ENCODE measurements at regions not wholly inside any gene's neighbourhood (a gene's known extent, or its start where the extent isn't known, plus 50 kb on each side); places are given as distances from the start of the nearest gene placed in this dataset.
"Not testable (repeated sequence)": the region's sequence is repeated elsewhere in the genome, so short reads cannot be mapped to it uniquely, and the experiment has no call there.

DNA sequence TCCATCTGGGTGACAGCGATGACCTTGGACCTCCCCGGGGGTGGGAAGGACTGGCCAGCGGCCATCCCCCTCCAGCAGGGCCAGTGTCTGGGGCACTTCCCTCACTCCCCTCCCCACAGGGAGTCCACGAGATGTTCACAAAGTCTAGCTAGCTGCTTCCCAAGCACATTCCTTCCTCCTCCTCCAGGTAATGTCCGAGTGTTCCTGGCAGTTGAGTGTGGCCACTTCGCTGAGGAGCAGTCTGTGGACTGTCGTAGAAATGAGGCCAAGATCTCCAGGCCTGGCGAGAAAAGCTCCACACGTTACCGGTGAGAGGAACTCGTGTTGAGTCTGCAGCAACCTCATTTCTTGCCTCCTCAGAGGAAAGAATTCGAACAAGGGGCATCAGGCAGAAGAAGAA, 425.5 kb downstream of the BRD1 start:
- DNase-seq, result no peak

DNA sequence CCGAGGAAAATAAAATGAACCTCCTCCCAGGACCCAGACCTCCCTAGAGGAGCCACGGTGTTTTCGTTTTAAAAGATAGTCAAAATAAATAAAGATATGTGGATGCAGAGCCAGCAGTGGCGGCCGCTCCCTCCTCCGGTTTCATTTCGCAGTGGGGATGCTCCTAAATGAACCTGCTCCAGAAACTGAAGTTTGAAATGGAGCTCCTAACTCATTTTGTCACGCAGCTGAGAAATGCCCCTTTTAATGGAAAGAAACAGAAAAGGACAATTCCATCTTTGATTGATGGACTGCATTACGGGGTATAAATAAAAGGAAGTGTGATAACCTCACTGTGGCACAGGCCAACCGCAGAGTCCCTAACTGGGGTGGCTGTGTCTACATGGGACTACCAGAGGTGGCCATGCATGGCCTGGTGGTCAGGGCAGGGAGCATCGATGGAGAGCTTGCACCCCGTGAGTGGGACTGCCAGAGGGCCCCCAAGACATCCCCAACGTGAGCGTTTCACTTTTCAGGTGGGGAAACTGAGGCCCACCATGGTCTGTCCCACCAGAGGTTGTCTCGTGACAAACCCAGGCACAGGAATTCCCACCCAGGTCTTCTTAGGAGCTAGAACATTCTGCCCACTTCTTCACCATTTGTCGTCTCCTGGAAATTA, 426.6 kb downstream of the BRD1 start:
- no peak for DNase-seq

DNA sequence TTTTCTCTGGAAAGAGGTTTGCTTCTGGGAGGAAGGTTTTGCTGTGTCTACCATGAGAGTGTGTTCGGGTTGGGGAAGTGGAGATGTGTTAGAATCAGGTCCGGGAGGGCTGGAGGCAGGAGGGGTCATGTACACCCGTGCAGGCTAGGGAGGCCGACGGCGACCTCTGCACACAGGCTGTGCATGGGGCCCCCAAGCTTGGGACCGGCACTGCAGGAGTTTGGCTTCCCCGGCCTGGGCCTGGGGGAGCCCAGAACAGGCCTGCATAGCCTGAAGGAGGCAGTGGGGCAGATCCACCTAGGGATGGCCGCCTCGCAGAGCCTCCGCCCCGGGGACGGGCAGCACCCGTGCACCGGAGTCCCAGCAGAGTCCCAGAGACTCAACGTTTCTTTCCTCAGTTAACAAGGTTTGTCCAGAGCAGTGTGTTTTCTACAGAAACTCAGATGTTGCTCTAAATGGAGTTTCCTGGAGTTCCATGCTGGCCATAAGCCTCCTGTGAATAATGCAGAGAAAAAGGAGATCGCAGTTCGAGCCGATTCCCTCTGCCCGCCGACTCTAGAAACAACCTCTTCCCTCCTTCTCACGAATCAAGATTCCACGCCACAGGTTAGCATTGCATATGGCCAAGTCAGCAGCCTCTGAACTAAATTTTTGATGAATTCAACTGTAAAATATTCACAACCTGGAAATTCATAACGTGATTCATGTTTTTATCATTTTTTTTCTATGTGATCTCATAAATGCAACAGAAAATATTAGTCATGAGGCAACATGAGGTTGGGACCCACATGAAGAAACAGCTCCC, 427.3 kb downstream of the BRD1 start:
- no peak for DNase-seq

DNA sequence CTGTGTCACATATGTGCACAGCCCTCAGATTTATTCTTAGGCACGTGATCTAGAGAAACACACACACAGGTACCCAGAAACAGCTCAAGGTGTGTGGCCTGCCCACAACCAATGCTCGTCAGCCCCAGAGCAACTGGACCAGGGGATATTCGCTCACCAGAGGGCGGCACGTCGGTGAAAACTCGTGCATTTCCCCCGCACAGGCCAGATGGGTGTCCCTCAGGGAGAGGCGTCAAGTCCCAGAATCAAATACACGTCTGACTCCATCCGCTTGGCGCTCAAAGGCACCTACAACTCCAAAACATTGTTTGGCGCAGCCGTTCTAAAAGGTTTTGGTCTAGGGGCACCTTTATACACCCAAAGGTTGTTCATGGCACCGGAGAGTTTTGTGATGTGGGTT, 429.0 kb downstream of the BRD1 start:
- DNase-seq, result no peak

DNA sequence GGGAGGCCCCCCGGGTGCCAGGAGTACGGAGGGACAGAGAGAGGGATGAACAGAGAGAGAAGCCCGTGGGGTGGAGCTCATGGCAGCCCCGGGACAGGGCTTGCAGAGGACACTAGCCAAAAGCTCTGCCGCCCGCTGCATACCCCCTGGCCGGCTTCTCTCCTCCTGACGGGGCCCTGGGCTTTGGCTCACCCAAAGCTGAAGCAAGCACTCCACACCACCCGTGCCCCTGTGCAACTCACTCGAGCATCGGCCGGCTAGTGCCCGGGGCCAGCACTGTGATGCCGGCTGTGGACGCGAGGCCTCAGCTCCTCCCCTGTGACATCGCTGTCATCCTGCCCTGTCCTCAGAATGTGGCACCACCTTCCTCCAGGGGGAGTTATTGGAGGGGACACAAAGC, 429.6 kb downstream of the BRD1 start:
- DNase-seq, result no peak

DNA sequence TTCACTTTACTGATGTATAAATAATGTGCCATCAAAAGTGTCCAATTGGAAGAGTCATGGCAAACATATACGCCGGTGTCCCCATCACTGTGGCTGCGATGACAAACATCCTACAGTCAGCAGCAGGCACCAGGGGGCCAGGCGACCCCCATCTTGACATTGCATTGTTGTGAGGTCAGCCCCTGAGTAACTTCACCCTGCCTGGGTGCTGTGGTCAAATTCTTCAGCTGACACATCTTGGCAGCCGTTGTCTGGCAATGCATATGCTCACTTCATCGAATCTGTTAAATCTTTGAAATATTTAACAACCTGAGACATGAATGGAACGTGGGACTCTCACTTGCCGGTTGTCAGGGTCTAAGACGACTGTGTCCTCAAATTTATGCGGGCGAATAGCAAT, 430.9 kb downstream of the BRD1 start:
- no peak for DNase-seq

DNA sequence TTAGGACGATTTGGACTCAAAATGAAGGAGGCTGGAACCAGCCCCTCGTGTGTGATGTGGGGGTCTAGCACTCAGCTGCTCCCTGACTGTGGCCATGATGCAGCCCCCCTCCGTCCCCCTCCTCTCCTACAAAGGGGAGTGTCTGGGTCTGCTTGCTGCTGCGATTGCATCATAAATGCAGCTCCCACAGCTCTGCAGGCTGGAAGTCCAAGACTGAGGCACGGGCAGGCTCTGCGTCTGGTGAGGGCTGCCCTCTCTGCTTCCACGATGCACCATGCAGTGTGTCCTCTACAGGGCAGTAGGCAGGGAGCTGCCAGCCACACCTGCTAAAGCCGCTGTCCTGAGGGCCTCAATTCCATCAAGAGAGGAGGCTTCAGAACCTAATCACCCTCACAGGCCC, 432.1 kb downstream of the BRD1 start:
- DNase-seq, result no peak

DNA sequence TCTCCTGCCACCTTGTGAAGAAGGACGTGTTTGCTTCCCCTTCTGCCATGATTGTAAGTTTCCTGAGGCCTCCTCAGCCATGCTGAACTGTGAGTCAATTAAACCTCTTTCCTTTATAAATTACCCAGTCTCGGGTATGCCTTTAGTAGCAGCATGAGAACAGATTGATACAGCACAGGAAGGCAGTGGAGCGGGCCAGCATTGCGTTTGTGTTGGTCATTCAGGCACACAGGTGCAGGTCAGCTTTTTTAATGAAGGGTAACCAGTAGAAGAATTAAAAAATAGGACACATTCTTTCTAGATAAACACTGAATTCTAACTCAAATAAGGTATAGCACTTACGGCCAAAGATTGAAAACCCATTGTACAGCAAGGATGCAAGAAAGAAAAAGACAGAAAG, 432.6 kb downstream of the BRD1 start:
- not testable (repeated sequence) for DNase-seq

DNA sequence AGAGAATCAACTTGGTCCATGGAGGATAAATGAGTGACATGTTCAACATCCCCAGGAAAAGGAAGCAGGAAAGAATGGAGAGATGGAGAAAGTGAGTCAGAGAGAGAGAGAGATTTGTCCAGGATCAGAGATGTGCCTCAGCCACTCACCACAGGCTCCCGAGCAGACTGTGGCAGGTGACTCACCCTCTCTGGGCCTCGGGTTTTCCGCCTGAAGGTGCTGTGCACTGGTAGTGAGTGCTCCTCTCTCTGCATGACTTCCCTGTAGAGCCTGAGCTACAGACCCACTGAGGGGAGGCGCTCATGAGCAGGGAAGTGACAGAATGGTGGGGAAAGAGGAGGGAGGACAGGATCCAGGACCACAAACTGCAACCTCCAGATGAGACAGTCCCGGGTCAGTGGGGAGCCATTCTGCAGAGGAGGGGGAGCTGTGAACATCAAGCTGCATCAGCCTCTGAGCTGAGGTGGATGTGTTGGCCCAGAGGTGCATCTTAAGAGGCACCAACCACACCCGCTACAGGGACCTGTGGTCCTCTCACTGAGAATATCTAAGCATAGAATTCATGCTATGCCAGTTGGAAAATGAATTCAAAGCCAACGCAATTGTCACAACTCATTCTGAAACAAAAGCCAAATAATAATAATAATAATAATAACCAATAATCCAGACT, 433.4 kb downstream of the BRD1 start:
- DNase-seq, result no peak

DNA sequence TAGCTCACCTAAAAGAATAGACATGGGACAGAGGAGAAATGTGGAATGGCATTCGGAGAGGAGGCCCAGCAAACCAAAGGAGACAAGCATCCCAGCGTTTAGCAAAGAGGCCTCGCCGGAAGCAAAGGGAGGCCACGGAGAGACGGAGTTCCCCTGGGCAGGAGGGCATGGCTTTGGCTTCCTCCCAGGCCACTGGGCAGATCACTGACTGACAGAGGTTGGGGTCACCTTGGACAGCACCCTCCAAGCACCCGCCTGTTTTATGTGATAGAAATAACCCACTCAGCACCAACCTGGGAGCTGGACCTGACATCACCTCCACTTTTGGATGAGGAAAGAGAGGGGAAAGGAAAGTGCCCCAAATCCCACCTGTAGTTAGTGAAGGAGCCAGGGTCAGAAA, 434.1 kb downstream of the BRD1 start:
- DNase-seq, result no peak

DNA sequence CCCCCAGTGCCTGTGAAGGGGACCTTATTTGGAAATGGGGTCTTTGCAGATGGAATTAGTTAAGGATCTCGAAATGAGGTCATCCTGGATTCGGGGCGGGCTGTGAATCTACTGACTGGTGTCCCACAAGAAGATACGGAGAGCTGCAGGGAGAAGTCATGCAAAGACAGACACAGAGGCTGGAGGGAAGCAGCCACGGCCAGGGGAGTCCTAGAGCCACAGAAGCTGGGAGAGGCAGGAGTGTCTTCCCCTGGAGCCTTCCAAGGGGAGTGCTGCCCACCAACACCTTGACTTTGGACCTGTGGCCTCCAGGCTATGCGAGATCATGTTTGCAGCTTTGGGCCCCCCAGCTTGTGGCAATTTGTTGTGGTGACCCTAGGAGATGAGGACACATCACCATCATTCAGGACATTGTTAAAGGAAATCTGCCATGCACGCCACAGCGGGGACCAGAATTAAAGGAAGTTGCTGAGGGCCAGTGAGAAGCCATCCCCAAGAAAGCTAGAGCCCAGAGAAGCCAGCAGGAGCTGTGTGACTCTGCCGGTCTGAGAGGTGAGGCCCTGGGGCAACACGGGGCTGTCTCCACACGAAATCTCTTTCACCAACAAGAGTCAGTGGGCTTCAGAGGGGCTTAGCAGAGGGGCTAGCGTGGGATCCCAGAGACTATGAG, 434.7 kb downstream of the BRD1 start:
- DNase-seq, result no peak

DNA sequence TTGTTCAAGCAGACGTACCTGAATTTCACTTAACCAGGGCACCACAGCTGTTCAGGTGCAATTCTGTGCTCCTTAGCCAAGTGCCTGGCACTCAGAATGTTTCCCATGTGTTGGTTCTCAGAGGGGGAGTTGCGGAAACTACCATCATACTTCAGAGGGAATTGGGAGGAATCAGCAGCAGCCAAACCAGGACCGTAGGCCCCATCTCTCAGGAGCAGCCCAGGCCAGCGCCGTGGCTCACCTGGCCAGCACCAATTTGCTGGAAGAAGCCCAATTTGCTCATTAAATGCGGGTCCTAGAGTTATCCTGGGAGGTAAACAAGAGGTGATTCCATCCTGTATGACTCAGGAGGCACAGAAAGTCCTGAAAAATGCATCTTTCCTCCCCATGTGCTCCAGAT, 435.4 kb downstream of the BRD1 start:
- DNase-seq, result no peak

DNA sequence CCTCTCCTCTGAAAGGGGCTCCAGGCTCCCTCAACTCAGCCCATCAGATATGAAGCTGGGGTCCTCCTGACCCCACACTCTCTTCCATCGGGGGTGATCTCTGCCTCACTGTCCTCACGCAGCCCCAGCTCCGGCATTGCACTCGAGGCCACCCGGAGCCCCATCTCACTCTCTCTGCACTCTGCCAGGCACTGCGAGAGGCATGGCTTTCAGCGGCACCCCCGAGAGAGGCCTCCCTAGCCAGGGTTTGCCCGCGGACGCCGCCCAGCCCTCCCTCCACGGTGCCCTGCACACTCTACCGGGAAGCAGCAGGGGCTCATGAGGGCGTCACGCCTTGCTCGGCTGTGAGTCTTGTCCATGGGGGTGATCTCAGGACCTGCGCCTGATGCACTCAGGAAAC, 436.2 kb downstream of the BRD1 start:
- DNase-seq, result no peak

DNA sequence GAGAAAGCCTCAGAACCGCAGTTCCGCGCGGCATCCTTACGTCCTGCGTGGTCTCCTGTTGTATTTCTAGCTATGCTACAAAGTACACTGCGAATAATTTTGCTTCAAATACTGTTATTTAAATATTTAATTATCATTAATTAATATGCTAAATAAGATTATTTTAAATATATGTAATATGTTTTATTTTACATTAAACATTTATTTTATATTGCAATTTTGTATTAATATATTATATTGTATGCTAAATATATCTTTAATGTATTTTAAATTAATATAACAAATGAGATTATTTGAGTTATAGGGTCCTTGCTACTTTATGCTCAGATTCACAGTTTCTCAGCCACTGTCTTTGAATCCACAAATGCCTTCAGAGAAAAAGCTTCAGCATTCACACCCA, 436.7 kb downstream of the BRD1 start:
- DNase-seq, result no peak

DNA sequence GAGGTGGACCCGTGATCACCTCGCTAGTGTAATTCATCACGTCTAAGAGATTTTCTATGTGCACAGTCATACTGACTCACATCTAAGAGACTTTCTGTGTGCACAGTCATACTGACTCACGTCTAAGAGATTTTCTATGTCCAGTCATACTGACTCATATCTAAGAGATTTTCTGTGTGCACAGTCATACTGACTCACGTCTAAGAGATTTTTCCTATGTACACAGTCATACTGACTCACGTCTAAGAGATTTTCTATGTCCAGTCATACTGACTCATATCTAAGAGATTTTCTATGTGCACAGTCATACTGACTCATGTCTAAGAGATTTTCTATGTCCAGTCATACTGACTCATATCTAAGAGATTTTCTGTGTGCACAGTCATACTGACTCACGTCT, 443.8 kb downstream of the BRD1 start:
- DNase-seq, result not testable (repeated sequence)

DNA sequence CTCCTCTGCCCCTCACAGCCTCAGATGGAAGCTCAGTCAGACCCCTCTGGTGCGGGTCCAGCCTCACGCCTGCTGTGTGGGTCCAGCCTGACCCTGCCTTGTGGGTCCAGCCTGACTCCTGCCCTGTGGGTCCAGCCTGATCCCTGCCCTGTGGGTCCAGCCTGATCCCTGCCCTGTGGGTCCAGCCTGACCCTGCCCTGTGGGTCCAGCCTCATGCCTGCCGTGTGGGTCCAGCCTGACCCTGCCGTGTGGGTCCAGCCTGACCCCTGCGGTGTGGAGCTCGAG, 445.3 kb downstream of the BRD1 start:
- DNase-seq, result no peak

DNA sequence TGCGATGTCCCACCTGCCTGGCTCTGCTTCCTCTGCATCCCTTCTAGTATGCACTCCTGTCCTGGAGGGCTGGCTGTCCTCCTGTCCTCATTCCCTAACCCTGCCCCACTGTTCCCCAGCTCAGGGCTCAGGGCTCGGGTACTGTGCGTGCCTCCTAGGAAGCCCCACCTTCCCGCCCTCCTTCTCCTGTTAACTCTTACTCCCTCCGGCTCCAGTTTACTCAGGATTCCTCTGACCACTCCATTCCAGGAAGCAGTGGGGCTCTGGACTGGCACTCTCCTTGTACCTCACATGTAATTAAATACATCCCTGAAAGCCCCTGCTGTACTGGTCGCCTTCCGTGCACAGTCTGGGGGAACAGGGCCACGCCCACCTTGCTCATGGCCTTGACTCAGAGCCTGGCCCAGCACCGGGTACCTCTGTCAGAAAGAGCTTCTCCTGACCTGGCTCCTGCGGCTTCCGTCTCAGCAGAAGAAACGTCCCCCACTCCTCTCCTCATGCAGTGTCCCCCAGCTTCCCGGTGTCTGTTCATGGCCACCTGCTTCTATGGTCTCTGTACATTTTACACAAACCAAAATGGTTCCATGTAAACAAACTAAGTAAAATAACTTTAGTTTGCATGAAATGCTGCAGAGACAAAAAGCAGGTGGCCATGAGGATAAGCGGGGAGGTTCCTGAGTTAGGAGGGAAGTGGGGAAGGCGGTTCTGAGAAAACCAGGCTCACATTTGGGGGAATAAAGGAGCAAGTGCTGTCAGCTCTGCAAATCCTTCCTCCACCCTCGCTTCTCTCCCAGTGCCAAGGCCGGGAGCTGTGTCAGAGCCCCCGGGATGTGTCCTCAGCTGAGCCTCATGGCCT, 445.9 kb downstream of the BRD1 start:
- DNase-seq, result no peak

DNA sequence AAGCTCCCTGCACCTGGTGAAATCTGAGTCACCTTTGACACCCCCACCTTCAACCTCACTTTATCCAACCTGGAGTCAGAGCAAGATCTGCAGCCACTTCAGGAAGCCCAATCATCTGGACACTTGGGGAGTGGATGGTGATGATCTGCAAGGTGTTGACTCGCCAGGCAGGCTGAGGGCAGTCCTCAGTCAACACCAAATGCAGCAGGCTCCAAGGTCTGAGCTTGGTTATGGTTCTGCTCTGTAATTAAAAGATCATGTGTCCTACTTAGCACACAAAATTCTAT, 446.9 kb downstream of the BRD1 start:
- no peak for DNase-seq

DNA sequence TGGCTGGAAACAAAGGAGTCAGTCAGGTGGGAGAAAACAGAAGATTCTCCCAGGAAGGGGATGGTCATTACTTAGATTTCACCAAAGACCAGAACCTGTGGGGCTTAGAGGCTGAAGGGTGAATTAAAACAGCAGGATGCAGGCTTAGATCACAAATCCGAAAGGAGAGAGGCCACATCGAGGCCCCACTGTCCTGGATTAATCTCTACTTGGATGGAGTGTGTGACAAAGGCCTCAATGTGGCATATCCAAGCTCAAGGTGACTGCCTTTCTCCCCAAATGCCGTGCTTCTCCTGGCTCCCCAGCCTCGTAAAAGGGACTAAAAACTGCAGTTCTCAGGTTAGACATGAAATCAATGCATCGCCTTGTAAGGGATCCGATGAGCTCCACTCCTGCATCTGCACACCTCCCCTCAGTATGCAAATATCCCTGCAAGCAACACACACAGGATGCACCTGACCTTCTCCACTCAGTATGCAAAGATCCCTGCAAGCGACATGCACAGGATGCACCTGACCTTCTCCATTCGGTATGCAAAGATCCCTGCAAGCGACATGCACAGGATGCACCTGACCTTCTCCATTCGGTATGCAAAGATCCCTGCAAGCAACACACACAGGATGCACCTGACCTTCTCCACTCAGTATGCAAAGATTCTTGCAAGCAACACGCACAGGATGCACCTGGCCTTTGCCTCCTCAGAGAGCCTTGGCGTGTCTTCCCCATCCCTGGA, 447.4 kb downstream of the BRD1 start:
- DNase-seq, result no peak

DNA sequence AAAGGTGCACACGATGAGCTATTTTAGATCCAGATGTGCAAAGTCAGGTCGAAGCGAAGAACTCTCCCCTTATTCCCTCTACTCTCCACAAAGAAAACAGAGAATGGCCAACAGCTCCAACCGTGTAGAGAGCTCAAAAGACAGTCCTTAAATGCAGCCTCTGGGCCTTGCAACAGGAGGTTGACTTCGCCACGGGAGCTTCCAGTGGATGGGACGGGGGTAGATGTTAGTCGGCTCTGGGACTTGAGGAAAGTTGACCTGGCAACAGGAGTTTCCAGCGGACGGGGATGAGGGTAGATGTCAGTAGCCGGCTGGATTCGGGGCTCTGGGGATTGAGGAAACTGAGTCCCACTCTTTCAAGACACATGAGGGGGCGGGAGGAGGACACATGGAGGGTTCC, 450.4 kb downstream of the BRD1 start:
- DNase-seq, result no peak

DNA sequence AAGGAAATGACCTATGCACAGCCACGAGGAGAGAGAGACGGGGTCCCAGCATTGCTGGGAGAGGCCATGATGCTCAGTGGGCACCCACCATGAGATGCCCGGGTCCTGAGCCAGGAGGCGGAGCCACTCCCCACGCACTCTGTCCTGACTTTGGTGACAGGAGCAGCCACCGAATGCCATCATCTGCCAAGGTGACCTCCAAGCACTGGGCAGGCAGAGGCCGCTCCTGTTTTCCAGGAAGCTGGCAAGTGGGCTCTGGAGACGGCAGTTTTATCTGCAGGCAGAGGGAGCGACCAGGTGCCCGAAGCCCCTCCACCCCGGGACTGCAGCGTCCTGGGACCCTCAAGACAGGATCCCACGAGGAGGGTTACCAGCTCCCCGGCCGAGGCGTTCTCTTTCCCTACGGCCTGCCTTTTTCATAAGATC, 453.9 kb downstream of the BRD1 start:
- no peak for DNase-seq

DNA sequence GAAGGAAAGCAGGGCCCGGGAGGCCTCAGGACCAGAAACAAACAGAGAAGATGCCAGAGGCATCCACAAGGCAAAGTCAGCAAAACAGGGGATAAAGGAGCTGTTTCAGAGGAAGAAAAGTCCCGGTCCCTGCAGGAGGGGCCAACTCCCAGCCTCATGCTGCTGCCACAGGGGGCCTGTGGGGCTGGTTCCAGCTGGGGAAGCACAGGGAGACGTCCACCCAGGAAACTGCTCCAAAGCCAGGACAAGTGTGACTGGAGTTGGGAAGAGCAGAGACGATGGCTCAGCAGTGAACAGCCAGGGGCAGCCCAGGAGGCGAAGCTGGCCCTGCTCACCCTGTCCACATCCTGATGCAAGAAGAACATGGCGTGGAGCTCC, 454.4 kb downstream of the BRD1 start:
- no peak for DNase-seq
